HG02798 (cell line): ENCODE measurements at regions not wholly inside any gene's neighbourhood (a gene's known extent, or its start where the extent isn't known, plus 50 kb on each side); places are given as distances from the start of the nearest gene placed in this dataset.
A peak's percentile ranks its signal among the peaks of the same experiment; 100 is the strongest.

Source experiments
- ATAC-seq: cut with Tn5 transposase; IDR thresholded peaks from one replicate; pipeline ENCODE4 v1.9.1; 2021; ENCODE audit warnings: mild to moderate bottlenecking; ENCODE audit not compliant: unreplicated experiment, poor library complexity

DNA sequence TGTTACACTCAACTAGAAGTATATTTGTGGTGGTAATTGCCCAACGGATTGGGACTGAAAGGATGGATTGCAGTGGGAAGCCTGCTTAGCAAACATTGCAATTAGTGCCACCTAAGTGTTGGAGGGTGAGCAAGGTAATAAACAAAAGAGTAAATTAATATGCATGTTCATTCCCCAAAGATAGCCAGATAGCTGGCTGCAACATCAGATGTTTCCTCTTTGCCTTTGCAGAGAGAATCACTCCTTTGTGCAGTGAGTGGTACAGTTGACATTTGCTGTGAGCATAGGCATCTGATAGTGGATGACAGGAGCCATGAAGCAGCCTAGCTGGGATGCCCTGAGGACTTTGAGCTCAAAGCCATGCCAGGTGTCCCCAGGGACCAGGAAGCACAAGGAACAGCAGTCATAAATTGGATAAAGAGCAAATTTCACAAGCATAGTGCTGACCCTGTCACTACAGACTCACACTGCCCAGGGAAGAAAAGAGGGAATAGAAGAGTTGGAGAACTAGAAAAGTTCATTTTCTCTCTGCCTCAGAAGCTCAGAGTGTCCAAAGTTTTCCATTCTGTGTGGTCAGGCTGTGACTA is 336.1 kb upstream of the SLC30A5 start:
- no peak for ATAC-seq

DNA sequence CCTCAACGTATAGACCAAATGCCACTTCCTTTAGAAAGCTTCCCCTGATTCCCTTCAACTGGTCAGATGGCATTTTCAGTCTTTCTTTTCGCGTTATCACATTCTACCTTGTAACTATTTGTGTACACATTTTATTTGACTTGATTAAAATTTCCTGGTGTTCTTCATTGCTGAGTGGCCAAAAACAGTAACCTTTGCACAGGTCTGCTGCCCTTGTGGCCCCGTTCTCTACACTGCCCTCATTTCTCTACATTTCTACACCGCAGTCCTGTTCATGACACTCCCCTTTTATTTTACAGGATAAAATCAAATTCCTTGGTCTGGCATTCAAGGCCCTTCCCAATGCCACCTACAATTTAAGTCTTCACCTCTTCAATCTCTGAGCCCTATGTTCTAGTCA is 334.2 kb upstream of the SLC30A5 start:
- no peak for ATAC-seq

DNA sequence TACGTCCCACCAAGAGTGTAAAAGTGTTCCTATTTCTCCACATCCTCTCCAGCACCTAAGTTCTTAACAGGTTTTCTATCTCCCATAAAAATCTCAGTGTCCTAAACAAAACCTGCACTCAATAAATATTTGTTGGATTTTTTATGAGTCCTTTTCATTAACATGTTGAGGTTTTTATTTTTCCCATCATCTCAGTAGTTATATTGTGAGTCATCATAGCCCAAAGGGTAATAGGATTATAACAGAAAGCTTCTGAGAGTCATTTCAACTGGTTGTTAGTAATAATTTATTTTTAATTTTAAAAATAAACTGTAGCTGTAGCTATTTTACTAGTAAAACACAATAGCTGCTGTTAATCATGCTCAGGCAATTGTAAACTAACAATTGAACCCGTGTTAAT is 331.6 kb upstream of the SLC30A5 start:
- ATAC-seq, result no peak

DNA sequence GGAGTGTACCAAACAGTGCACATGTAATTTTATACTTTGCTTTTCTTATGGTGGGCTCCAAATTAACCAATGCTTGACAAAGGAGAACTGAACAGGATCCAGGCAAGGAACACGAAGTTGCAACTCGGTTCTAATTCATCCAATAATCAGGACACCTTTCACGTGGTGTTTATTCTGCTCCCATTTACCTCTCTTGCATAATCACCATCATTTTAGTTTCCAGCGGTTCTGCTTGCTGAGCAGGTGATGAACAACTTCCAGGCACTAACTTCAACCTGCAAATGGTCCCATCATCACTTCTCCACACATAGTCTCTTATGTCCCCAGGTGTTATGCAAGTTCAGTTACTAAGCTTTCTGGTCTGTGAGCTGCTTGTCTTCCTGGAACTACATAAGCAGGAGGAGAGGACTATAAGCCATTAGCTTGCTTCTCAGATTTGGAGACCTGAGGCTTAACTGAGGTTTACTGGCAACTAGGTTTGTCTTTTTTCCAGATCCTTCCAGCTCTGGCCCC is 326.8 kb upstream of the SLC30A5 start:
- no peak for ATAC-seq

DNA sequence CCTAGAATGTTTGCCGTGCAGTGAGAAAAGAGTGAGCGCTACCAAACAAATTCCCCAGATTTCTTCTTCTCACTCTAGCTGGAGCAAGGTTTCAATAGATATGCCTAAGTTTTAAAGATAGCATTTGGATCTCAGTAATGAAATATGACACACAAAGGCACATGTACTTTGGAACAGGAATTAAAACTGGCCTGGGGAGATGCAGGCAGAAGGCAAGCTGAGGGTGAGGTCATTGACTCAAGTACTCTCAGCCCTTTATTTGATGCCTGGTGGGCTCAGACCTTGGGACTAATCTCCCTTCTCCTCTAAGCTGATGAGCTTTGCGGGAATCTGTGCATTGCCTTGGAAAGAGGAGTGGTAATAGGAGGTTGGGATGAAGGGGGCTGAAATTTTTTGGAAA is 323.3 kb upstream of the SLC30A5 start:
- ATAC-seq, result no peak

DNA sequence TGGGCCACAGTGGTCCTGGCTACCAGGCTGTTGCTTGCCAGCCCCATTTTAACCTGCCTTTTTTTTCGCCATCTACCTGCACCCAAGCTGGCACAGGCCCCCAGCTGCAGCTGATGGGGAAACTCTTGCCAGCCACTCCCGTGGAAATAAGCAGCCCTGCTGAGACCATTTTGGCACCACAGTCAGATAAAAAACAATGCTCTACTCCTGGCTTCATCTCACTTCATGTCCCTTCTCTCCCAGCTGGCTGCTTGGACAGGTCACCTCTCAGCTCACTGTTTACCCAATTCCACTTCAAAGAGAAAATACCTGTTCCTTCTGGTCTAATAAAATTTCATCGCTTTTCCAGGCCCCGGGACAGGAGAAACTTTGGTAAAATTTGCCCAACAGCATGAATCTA is 322.6 kb upstream of the SLC30A5 start:
- ATAC-seq, result no peak

DNA sequence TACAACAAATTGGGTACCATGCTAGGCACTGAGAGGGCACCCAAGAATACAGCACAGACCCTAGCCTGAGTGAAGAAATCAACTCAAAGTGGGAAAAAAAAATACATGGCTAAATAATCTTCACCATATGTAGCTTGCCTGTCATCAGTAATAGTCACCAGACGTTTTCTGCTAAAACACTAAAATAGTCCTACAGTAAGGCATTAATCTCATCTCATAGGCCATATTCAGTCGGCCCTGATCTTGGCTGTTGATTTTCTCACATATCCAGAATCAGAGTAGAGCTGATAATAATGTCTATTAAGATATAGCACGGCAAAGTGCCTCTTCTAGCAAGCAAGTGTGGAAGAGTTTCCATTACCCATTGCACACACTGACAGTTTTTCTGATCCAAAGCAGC is 322.1 kb upstream of the SLC30A5 start:
- ATAC-seq, result no peak

DNA sequence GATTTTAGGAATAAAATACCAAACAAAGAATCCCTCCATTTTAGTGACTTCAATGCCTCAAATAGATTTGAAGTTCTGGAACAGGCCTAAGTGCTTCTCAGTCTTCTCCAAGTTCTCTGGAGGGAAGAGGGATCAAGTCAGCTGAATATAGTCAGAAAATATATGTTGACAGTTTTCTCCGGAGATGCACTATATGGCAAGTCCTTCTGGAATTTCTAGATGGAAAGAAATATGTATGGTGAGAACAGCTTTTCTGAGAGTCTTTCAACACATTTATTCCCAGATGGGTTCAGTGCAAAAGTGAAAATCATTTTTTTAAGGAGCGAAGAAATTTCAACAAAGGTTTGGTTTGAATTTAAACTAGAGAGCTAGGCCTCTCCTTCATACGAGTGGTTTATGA is 317.4 kb upstream of the SLC30A5 start:
- ATAC-seq, result no peak

DNA sequence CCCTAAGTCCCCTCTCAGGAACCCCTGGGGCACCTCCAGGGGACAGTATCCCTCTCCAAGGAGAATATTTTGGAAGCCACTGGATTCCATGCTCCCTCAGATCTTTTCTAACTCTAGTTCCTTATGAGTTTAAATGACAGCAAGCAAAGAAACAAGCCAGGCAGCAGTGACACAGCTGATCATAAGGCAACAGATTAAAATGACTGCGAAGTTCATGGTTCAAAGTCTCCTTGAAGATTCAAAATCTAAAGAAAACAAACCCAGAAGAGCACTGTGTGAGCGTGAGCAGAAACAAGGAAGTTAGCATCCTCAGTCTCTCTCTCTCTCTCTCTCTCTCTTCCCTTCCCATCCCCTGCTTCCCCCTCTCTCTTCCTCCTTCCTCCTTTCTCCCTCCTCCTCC is 316.7 kb upstream of the SLC30A5 start:
- no peak for ATAC-seq

DNA sequence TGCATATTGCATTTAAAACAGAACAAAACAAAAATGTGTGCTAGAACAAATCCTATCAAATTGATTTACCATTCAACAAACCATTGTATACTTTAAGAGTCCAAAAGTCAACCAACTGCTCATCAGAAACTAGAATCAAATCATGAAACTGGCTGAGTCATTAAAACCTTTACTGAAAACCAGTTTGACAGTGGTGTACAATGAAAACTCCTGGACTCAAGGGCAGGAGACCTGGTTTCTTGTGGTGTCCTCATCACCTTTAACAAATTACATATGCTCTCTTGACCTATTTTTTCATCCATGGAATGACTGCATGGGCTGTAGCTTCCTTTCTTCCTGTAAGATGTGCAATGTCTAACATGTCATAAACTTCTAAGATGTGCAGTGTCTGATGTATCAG is 315.3 kb upstream of the SLC30A5 start:
- peak; percentile 46 for ATAC-seq

DNA sequence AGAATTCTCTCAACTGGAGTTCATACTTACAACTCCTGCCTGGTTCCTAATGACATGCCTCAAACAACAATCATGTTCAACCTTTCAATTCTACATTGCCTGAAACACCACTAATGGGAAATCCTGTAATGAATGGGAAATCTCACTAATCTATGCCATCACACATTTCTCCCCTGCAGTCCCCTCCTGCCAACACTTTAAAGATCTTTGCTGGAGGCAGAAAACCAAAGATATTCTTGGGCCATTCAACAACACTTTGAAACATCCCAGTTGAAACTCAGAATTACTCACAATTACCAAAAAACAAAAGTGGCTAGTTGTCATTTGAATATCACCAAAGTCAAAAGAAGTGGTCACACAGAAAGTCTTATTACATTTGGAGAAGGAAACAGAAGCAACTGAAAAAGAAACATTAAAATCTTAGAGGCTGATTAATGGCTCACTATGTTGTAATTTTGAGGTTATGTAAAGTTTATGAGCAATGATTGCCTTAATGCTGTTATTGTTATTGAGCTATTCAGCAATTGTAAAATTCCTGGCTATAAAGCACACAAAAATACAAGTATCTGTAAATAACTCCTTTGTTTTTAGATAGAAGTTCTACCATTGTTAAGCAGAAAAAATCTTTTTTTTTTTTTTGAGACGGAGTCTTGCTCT is 313.4 kb upstream of the SLC30A5 start:
- ATAC-seq, result no peak

DNA sequence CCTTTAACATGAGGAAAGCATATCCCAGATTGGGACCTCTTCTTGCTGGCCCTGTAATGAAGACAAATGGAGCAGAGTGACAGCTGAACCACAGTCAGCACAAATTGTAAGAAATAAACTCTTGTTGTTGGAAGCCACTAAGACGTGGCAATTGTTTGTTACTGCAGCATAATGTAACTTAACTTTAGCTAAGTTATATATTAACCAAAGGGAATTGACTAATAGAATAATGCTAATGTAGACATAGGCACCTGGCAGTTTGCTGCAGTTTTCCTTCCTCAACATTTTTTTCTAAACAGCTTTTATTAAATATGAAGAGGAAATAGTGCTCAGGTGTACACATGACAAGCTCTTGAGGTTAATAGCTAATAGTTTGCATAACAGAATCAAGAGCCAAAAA is 300.7 kb upstream of the SLC30A5 start:
- no peak for ATAC-seq

DNA sequence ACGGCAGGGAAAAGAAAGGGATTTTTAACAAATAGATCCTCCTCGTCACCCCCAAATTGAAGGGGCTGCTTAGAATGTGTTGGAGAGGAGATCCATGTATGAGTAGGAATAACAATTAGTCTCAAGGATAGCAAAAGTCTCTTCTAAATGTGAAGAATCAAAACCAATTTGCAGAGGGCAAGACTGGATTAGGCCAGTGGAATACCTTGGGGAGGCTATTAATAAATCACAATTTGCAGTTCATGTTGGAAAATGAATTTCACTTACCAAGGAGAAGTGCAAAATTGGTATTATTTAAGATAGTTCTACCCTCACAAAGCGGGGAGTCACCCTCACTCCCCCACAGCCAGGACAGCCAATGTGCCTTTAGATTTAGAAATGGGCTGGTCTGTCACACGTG is 299.8 kb upstream of the SLC30A5 start:
- ATAC-seq, result no peak

DNA sequence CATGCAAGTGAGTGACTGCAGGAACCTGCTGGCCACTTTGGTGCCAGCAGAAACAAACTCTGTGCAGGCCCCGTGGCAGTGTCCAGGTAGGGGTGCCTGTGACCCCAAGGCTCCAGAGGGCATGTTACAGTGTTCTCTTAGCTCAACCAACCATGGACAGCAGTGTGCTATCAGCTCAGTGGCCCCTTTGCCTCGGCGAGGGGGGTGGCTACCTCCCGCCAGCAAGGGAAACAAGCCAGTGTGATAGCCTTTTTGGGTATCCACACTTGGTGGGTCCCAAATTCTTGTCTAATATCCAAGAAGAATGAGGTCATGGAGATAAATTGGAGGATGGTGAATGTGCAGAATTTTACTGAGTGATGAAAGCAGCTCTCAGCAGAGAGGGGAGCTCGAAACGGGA is 298.6 kb upstream of the SLC30A5 start:
- no peak for ATAC-seq

DNA sequence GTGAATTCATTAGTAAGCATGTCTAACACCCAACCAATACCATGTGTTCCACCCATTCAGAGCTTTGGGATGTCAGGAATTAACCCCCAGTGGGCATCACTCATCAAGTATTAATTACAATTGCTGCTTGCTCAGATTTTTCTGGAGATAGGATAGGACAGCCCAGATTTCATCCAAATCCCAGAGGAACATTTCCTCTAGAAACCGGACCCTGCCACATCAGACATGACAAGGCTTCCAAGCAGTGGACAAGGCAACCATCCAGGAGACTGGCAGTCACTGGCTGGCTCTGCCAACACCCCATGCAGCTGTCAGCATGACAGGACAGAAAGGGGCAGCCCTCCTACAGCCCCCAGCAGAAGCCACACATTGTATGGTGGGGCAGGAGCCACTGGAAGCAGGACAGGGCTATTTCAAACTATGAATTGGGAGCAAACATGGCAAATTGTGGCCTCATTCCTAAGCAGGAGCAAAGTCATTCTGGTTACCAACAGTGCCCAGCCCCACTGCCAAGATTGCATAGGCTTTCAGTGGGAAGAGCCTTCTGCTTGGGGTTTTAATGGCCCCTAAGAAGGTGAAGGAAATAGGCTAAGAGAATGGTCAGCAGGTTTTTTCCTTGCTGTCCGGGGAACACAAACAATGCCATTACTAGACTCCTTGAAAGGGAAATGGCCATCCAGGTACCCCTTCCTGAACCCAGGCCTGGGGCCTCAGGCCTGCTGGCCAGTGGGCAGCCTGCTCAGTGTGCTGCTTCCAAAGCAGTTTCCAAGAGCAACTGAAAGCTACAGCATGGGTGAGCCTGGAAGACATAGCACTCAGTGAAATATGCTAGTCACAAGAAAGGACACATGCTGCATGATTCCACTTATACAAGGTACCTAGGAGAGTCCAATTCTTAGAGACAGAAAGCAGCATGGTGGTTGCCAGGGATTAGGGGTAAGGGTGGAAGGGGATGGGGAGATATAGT is 294.7 kb upstream of the SLC30A5 start:
- no peak for ATAC-seq

DNA sequence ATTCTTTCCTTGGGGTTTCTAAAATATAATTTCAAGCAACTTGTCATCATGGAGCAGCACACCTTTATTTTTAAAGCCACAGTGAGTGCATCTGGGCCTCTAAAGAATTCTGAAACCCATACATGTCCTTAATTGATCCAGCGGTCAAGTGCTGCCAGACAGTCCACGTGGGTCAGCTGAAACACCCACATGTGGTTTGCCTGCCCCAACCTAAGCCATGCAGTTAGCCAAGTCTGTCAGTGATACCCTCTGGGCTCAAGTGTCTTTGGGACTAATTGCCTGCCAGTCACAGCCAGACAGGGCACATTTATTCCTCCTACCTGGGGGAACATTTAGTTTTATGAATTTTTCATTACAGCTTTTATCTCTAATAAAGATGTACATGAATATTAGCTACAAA is 291.4 kb upstream of the SLC30A5 start:
- no peak for ATAC-seq

DNA sequence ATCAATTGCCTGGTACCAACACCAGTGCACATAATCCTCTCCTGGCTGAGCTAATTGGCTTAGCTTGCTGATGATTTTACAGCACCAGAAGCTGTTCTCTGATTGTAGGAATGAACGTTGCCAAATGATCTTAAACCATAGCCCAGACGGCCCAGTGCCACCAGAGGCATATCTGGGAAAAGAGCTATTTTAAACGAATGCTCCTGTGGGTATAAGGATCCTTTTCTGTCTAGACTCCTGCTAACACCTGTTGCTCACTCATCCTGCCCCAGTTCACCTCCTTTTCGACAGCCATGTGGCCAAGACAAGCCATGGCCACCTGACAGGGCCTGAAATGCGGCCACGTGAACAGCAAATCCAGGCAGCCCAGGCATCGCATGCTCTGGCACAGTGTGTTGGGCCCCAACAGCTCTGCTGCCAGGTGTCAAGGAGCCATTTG is 289.9 kb upstream of the SLC30A5 start:
- ATAC-seq, result no peak

DNA sequence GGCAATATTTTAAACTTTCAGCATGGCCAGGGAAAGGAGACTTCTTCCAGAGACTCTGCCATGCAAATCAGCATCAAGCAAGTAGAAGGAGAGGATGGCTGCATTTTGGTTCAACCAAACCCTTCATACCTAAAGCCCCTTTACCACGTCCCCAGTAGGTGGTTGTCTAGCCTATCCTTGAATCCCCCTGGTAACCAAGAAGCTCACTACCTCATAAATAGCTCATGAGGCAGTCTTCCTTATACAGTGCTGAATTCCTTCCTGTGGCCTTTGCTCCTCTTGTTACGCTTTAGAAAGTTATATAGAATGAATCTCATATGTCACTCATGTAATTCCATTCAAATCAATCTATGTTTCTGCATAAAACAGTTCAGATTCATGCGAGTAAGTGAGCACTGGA is 289.5 kb upstream of the SLC30A5 start:
- ATAC-seq, result no peak

DNA sequence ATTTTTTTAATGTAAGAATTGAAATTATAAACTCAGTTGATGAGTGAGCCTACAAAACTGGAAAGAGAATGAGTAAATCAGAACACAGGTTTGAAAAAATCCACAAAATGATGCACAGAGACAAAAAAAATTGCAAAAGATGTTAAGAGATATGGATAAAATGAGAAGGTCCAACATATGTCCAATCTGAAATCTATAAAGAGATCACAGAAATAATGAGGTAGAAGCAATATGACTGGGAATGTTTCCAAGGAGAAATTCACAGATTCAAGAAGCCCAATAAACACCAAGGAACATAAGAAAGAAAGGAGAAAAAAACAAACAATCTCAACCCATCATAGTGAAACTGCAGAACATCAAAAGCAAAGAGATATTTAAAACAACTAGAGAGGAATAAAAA is 288.4 kb upstream of the SLC30A5 start:
- no peak for ATAC-seq

DNA sequence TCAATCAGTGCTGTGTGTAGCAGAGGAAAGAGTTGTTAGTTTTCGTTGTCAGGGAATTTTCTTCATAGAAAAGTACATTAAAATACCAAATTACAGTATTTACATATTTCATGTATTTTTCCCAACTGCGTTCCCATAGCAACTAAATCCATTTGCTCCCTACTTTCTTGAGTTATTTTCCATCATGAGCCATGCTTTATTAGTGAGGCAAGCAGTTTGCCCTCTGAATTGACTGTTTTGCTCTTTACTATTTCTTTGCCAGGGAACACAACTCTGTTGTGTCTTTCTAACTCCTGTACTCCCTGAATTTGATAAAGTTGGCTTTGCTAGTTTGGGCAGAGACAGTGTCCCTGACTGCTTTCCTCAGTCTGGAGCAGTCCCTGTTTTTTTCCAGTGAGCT is 276.2 kb upstream of the SLC30A5 start:
- no peak for ATAC-seq

DNA sequence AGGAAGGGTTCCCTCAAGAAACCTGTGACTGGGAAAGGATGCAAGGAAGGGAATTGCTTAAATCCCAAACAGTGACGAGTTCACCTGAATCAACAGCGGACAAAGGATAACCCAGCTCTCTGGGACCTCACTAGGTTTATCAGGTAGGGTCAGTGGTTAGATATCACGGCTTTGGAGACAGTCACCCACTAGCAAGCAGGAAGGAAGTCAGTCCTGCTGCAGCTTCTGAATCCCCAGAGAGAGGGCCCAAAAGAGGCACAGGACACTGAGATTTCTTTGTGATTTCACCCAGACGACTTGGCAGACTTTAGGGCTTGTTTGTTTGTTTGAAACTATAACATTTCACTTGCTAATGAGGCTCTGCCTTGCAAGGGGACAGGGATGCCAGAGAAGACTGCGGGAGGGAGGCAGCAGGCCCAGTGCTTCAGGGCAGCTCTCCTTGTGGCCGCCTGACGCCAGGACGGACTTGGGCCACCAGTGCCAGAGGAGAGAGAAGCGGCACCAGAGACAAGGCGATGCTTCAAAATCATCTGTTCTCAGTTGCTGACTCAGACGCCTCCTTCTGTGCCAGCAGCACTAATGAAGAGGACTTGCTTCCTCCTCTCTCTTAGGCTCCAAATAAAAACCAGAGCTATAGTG is 275.6 kb upstream of the SLC30A5 start:
- no peak for ATAC-seq
